Hypothalamus (tissue), 51 donors: ENCODE measurements at regions not wholly inside any gene's neighbourhood (a gene's known extent, or its start where the extent isn't known, plus 50 kb on each side); places are given as distances from the start of the nearest gene placed in this dataset.

Experiments used
- DNase-seq, 51 donors: peaks; one replicate each; lab custom pipeline; 2025; lab: John Stamatoyannopoulos, UW

DNA sequence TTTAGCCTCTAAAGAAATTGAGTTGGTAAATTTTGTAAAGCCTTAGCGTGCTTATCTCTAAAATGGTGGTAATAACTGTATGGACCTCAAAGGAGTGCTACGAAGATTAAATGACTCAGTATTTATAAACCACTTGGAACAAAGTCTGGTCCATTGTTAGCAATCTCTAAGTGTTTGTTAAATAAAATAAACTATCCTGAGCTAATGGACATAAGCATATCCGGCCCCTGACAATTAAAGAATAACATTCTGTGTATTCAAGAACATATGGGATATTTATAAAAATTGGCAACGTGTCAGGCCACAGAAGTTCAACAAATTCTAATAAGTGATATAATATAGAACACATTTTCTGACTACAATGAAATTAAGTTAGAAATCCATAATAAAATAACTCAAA is 71.0 kb downstream of the MYEOV start:
- no peak for DNase-seq

DNA sequence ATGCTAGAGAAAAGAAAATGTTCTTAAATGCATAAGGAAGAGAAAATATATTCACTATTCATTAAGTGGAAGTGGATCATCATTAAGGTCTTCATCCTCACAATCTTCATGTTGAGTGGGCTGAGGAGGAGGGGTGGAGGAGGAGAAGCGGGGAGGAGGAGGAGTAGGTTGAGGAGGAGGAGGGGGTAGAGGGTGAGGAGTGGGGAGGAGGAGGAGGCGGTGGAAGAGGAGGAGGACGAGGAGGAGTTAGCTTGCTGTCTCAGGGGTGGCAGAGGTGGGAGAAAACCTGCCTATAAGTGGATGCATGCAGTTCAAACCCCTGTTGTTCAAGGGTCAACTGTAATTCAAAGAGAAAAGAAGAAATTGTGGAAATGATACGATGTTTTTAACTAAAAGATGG is 71.6 kb downstream of the MYEOV start:
- DNase-seq = no peak

DNA sequence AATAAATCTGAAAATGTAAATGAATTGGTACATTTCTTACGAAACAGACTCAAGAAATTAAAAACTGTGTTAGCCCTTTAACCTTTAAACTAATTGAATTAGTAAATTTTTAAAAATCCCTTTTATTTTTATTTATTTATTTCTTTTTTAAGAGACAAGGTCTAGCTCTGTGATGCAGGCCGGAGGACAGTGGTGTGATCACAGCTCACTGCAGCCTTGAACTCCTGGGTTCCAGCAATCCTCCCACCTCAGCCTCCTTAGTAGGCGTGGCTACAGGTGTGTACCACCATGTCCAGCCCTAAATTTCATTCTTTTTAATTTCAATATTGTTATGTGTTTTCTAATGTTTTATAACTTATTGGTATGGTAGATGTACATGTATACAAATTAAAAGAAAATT is 72.6 kb downstream of the MYEOV start:
- no peak for DNase-seq

DNA sequence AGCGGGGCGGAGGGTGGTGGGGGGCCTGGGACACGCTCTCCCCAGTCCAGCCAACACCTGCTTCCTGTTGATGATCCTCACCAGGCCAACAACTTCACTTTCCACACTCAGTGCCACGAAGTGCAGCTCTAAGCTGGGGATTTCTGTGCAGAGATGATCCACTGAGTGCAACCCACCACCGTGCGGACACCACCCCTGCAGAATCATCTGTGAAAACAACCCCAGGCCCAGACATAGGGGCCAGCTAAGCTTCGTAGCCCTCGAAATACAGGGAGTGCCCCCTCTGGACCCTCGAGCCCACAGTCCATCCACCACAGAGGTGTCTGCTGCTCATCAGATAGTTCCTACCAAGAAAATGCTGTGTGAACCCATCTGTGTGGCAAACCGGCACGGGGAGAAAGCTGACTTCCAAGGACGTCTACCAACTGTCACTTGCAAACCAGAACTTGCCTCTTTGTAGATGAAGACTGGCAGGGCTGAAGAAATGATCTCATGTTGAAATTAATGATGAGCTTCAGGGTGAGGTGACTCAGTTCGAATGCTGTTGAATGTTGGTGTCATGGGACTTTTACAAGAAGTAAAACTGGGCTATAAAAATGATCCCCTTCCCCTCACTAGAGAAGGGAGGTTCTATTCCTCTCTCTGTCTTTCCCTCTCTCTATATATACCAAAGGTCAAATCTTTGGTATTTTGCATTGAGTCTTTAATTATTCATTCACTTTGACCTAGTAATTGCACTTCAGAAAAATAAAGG is 73.4 kb downstream of the MYEOV start:
- DNase-seq = no peak

DNA sequence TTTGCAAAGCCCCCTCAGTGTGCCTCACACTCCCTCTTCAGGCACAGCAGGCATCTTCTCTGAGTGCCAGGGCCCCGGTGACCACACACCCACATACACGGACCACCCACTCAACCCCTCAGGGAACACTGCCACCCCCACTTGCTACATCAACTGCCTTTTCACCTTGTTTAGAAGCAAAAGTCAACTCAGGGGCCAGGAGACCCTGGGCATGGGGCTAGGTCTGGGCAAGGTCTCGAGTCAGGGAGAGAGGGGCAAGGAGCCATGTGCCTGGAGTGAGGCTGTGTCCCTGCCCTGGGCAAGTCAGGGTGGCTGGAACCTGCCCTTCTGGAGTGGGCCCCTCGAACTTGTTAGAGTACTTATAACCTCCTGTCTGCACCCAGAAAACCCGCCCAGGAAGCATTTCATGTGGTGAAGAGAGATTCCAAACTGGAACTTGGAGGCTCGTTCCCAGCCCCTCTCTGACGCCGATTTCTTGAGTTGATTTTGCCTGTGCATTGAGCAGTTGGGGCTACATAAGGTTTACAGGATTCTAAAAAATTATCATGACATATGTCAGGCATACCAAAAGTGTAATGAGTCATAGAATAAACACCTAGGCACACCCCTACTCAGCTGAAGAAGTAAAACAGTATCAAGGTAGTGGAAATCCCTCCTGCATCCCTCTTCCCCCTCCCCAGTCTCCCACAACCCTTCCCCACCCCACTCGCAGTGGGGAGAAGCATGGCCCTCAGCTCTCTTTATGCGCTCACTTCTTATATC is 74.3 kb downstream of the MYEOV start:
- DNase-seq = no peak

DNA sequence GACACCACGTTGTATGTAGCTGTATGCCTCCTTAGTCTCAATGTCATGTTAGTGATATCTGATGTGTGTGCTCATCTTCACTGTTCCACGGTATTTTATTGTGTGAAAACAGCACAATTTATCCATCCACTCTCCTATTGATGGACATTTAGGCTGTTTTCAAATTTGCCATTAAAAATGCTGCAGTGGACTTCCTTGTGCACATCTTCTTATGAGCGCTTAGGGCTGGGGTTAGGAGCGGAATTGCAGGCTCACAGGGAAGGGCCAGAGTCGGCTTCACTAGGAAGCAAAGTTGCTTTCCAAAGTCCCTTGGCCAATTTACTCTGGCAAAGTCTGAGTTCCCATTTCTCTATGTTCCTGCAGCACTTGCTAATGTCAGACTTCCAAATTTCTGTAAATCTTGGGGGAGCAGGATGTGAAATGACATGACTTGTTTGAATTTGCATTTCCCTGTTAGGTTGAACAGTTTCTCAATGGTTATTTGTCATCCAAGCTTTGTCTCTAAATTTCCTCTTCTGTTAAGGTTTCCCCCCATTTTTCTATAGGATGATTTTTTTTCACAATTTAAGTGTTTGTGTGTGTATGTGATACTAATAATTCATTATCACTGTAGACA is 75.4 kb downstream of the MYEOV start:
- no peak for DNase-seq

DNA sequence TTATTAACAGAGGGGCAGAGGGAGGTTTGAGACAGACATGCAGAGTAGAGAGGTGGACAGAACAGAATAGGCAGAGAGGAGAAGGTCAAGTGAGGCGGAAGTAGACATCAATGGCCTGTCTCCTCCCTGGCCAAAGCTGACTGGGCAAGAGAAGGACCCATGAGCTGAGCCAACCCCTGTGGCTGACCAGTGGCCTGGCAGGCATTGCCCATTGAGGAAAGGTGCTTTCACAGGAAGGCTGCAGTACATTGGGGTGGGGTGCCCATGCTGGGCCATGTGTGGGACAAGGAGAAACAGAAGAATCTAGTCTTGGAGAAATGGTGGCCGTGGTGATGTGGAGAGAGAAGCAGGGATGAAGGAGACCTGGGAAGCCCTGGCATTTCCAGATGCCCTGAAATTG is 76.0 kb downstream of the MYEOV start:
- DNase-seq = no peak

DNA sequence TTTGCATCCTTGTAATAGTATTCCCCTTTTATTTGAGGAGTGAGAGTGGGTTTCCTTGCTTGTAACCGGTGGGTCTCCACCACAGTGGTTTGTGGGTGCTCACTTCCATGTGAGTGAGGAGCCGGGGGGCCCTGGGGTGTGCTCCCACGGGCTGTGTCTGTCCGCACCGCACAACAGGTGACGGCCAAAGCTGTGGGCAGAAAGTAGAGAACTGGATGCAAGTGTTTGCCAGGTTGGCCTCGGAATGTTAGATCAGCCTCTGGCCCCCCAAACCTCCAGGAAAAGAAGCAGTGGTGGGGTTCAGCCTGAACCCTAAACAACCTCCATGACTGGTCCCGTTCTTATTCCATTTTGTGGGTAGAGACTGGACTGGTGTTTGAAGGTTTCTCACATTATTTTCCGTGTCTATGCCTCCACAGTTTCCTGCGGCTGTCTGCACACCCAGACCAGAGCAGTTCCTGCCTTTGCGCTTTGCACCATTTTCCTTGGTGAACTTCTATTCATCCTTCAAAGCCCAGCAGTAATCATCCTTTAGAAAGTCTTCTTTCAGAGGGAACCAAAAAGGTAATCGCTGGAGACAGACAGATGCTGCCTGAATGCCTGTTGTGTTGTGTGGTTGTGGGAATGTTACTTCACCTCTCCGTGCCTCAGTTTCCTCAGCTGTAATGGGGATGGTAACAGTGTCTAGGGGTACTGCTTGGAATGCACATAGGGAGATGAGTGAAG is 77.2 kb downstream of the MYEOV start:
- no peak for DNase-seq

DNA sequence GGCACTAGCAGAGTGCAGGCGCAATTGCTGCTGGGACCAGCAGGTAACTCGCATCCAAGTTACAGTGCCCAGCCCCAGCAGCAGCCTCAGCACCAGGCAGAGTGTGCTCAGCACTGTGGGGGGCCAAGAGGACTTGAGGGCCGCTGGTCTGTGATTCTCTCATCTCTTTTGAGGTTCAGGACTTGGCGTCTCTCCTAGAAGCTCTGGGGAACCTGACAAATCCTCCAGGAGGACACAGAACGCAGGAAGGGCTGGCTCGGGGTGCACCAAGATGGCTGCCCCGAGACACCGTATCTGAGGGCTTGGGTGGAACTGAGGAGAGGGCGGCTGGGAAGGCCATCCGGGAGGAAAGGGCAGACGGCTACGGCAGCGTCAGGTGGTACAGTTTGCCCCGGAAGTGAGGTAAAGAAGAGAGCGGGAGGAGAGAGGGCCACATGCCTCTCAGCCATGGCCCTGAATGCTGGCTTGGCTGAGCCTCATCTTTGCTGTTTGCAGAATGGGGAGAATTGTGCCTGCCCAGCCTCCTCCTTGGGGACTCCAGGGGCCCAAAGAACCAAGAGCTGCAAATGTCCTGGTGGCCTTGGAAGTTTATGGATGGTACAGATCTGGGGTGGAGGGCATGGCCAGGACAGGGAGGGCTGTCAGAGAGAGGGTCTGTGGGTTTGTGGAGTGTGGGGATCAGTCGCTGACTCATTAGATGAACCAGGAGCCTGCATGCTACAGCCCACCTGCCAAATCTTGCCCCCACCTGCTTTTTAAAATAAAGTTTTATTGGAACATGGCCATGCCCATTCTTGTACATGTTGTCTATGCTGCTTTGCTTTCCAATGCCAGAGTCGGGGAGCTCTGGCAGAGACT is 78.0 kb downstream of the MYEOV start:
- no peak for DNase-seq

DNA sequence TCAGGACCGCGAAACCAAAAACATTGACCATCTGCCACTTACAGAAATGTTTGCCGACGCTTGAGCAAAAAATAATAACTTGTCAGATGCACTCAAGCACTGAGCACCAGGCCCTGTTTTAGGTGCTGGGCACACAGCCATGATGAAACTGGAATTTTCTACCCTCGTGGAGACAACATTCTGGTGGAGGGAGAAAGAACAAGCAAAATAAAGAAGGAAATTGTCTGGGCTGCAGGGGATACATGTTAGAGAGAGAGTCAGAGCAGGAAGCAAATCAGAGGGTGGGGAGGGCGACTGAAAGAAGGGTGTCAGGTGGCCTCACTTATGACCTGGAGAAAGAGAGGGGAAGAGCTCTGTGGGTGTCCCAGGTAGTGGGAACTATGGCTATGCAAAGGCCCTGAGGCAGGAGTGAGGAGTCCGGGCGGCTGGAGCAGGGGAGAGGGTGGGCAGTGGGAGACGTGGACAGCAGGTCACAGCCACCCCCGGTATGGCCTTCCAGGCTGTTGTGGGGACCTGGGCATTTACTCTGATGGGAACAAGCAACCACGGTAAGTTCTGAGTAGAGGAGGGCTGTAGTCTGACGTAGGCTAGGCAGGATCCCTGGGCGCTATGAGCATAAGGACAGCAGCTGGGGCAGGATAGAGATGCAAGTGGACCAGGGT is 78.8 kb downstream of the MYEOV start:
- no peak for DNase-seq

DNA sequence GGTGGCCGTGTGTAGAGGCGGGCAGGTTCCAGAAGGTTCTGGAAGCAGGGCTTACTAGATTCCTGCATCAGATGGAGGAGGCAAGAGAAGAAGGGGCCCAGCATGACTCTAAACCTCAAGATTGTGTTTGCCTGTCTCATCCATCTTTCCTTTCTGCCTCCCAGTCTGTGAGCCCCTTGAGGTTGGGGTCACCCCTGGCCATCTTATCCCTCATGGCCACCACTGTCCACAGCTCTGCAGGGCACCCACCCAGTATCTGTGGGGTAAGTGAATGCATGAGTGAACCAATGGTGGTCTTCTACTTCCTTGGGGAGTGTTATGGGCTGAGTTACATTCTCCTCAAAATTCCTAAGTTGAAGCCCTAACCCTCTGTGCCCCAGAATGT is 79.3 kb downstream of the MYEOV start:
- no peak for DNase-seq

DNA sequence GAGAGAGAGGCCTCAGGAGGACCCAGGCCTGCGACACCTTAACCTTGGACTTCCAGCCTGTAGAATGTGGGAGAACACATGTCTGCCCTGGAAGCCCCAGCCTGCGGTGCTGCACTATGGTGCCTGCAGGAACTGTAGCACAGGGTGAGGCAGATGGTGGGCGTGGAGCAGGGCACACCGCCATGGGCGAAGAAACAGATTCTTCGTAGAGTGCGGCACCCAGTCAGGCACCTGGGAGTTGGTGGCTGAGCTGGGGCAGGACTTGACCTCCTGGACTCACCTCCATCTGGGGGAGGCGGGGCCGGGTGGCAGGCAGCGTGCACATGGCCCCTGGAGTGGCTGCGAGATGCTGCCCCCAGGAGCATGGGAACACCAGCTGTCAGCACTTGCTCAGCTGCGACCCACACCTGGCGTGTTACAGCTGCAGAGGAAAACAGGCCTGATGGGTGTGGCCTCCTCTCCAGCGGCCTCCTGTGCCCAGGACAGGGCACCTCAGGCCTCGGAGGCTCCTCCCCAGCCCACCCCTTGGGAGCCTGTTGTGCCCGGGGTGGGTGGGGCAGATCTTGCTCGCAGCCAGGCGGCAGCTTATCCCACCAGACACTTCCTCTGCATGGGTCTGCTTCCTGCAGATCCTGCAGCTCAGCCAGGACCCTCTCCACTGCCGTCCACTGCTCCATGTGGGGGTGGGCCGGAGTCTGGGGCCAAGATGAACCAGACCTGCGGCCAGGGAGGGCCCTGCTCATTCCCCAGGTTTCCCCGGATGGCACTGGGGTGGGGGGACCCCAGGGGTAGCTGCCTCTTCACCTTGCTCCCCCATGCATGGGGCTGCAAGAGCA is 80.4 kb downstream of the MYEOV start:
- no peak for DNase-seq

DNA sequence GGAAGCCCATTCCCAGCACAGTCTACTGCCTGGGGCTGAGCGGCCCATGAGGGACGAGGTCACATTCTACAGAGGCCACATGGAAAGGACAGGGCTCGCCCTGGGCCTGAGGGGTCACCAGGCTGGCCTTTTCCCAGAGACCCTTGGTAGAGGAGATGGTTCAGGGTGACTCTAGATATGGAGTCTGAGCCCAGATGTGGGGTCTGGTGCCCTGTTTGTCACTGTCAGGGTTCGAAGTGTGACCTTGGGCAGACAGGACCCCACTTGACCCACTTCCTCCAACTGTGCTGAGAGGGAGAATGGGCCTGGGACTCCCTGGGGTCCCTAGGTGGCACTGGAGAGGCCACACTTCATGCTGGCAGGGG is 81.0 kb downstream of the MYEOV start:
- DNase-seq = no peak

DNA sequence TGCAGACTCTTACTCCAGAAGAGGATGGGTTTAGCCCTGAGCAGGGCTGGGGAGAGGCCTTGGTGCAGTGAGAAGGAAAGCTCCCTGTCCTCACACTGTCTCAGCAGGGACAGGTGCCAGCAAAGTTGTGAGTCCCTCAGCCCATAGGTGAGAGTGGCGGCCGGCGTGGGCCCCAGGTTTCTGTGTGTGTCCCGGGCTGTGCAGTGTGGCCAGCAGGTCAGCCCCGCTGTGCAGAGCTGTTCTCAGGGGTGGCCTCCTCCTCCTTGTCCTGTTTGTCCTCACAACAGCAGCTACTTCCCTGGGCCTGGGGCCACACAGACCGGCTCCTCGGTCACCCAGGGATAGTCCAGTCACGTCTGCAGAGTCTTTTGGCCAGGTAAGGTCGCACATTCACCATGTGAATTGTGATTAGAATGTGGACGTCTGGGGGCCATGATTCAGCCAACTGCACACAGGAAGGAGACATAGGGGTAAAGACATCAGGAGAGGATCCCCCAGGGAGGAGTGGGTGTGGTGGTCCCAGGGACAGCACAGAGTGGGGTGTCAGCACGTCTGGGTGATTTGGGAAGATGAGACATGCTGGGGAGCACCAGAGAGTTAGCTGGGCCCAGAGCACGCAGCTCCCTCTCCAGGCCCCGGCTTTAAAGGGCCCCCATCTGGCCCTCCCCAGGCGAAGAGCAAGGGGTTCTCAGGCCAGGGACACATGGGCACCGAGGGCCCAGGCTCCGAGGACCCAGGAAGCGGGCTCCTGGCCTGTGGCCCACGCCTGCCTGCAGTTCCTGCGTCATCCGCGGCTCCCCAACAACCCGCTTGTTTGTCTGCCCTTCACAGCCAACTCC is 81.6 kb downstream of the MYEOV start:
- no peak for DNase-seq

DNA sequence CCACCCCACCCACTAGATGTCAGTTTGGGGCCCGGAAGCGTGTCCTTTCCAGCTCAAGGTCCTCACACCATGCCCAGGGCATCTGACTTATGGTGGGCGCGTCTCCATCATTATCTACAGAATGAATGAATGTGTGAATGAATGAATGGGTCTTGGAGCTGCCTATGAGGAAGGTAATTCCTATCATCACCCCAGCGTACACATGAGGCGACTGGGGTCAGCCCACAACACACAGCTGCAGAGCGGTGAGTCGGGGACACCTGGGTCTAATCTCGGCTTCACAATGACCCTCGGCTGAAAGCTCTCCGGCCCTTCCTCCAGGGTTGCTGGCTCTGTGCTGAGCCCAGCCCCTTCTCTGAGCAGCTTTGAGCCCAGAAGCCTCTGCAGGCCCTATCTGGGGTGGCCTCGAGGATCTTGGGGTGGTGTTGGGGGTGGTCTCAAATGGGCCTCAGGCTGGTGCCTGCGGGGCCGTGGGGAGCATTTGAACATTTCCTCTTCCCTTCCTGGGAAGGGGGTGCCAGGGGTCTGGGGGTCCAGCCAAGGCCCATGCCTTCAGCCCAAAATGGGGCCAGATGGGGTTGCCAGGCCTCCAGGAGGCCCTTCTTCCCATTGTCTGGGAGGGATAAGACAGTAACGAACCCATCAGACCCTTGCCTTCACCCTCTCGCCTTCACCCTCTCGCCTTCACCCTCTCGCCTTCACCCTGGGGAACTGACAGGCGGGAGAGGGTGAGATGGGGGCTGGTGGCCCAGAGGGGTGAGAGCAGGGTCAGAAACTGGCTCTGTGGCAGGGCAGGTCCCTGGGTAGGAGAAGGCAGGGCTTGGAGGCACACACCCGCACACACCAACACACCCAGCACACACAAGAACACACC is 82.4 kb downstream of the MYEOV start:
- no peak for DNase-seq

DNA sequence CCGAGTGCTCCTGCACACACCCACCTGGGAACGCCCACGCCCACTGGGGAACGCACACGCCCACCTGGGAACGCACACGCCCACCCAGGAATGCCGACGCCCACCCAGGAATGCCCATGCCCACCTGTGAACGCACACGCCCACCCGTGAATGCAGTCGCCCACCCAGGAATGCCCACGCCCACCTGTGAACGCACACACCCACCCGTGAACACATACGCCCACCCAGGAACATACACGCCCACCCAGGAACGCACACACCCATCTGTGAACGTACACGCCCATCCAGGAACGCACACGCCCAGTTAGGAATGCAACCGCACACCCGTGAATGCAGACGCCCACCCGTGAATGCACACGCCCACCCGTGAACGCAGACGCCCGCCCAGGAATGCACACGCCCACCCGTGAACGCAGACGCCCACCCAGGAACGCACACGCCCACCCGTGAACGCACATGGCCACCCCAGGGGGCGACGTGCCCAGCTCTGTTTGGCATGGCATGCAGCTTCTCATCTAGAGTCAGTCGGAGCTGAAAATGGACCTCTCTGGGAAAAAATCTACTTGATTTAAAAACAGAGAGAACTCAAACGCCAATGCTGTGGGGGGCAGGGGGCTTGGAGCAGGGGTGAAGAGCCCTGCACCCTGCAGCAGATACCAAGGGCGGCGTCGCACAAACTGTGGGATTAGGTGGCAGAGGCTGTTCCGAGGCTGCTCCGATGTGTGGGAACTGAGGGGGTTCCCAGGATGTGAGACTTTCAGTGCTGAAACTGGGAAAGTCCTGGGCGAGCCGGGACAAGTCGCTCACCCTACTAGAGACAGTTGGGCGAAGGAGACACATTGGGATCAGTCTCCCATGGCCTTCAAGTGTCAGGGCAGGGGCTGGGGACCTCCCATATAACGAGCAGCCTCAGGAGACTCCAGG is 83.3 kb downstream of the MYEOV start:
- no peak for DNase-seq
